Peyer's patch (tissue), 4 donors: ENCODE measurements at regions not wholly inside any gene's neighbourhood (a gene's known extent, or its start where the extent isn't known, plus 50 kb on each side); places are given as distances from the start of the nearest gene placed in this dataset.

Experiments used
- DNase-seq, 3 donors: peaks; one replicate each; pipeline ENCODE4 v3.0.0-alpha.2; 2017 to 2019
- H3K27ac ChIP-seq, 4 donors: fragments of 200-600 bp; sonication (generic); one replicate each; pipeline ENCODE4 v1.5.1; 2016 to 2019
- H3K27me3 ChIP-seq, 2 donors: fragments of 200-600 bp; sonication (generic); one replicate each; pipeline ENCODE4 v1.5.1; 2019
- H3K36me3 ChIP-seq, 3 donors: fragments of 200-600 bp; sonication (generic); one replicate each; pipeline ENCODE4 v1.5.1; 2016 to 2019
- H3K4me1 ChIP-seq, 4 donors: fragments of 200-600 bp; sonication (generic); one replicate each; pipeline ENCODE4 v1.5.1; 2016 to 2019
- H3K4me3 ChIP-seq, 4 donors: fragments of 200-600 bp; sonication (generic); 1 replicate in 3 of 4; 2 replicates in 1 of 4; pipeline ENCODE4 v1.5.1; 2016 to 2019; ENCODE audit warnings: mild to moderate bottlenecking in 1 of 4
- H3K9me3 ChIP-seq, 4 donors: fragments of 200-600 bp; sonication (generic); one replicate each; pipeline ENCODE4 v1.5.1; 2016 to 2019; ENCODE audit warnings: mild to moderate bottlenecking in 1 of 4
- POLR2A ChIP-seq, 2 donors: fragments of 450-650 bp; IDR thresholded peaks; one replicate each; pipeline ENCODE4 v1.5.1; 2017; ENCODE audit warnings: antibody characterized with exemption in 2 of 2, mild to moderate bottlenecking in 2 of 2, moderate library complexity in 2 of 2
- TF ChIP-seq, protein P1 (sequence below), 6 experiments: fragments of 450-650 bp in 4 of 6; fragments of 200-600 bp in 2 of 6; sonication (generic) in 1 of 6; IDR thresholded peaks; one replicate each; pipeline ENCODE4 v1.5.1; 2017 to 2019; ENCODE audit warnings: antibody characterized with exemption in 6 of 6, mild to moderate bottlenecking in 3 of 6, moderate library complexity in 1 of 6

DNA sequence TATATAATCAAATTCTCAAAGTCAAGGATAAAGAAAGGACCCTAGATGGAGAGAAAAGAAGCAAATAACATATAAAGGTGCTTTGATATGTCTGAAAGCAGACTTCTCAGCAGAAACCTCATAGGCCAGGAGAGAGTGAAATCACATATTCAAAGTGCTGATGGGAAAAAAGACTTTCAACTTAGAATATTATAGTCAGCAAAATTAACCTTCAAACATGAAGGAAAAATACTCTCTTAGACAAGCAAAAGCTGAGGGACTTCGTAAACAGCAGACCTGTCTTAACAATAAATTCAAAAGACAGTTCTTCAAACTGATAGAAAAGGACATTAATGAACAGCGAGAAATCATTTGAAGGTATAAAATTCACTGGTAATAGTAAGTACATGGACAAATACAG lies 107.2 kb upstream of the KCNH7 start:
- H3K36me3 ChIP-seq: no peaks in the 10 kb centered on the region
- DNase-seq: no peak
- no peak for TF ChIP-seq POLR2A (IDR thresholded peaks at IDR 0.05)
- TF ChIP-seq, protein P1, sequence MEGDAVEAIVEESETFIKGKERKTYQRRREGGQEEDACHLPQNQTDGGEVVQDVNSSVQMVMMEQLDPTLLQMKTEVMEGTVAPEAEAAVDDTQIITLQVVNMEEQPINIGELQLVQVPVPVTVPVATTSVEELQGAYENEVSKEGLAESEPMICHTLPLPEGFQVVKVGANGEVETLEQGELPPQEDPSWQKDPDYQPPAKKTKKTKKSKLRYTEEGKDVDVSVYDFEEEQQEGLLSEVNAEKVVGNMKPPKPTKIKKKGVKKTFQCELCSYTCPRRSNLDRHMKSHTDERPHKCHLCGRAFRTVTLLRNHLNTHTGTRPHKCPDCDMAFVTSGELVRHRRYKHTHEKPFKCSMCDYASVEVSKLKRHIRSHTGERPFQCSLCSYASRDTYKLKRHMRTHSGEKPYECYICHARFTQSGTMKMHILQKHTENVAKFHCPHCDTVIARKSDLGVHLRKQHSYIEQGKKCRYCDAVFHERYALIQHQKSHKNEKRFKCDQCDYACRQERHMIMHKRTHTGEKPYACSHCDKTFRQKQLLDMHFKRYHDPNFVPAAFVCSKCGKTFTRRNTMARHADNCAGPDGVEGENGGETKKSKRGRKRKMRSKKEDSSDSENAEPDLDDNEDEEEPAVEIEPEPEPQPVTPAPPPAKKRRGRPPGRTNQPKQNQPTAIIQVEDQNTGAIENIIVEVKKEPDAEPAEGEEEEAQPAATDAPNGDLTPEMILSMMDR (IDR thresholded peaks at IDR 0.05): no peak
- H3K4me1 ChIP-seq: no peaks in the 10 kb centered on the region
- H3K9me3 ChIP-seq: no peaks in the 10 kb centered on the region
- H3K4me3 ChIP-seq: no peak overlapping the region
- no peak overlapping the region for H3K27ac ChIP-seq
- H3K27me3 ChIP-seq: no peaks in the 10 kb centered on the region

DNA sequence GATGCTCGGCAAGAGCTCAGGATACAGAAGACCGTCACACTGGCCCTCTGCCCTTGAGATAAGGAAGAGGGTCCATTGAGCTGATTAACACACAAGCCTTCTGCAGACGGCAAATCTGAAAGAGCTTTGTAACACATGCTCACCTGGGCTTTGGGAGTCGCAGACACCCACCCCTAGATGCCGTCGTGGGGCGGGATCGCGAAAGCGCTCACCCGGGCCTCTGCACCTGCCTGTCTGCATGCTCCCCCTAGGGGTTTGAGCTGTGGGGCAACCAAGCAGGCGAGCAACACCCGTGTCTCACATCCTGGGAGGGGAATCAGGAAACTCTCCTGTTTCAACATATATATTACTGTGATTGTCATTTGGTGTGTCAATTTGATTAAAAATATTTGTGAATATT lies 99.8 kb upstream of the KCNH7 start:
- Histone ChIP-seq H3K9me3 (no peaks in the 10 kb centered on the region), H3K36me3 (no peaks in the 10 kb centered on the region), H3K4me1 (no peaks in the 10 kb centered on the region), H3K27me3 (no peaks in the 10 kb centered on the region), H3K27ac (no peak overlapping the region), H3K4me3 (no peak overlapping the region)
- DNase-seq: no peak
- no peak for TF ChIP-seq POLR2A (IDR thresholded peaks at IDR 0.05)
- TF ChIP-seq, protein P1 (IDR thresholded peaks at IDR 0.05): no peak

DNA sequence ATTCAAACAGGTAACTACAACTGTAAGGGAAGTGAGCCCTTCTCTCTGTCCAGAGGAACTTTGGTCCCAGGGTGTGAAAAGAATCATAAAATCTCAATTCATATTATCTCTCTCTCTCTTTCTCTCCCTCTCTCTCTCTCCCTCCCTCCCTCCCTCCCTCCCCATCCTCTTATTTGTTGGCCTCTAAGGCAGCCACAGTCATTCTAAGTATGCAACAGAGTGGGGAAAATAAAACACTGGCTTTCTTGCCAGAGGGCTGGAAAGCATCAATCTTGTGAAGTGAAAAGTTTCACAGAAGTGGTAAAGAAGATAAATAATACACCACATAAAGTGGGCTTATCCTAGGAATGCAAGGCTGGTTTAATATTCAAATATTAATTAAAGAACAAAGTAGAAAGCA lies 95.6 kb upstream of the KCNH7 start:
- no peaks in the 10 kb centered on the region for H3K9me3 ChIP-seq
- no peaks in the 10 kb centered on the region for H3K36me3 ChIP-seq
- no peak overlapping the region for H3K27ac ChIP-seq
- TF ChIP-seq POLR2A (IDR thresholded peaks at IDR 0.05): no peak
- TF ChIP-seq, protein P1 (IDR thresholded peaks at IDR 0.05): no peak
- no peak overlapping the region for H3K4me3 ChIP-seq
- H3K4me1 ChIP-seq: no peaks in the 10 kb centered on the region
- no peaks in the 10 kb centered on the region for H3K27me3 ChIP-seq
- DNase-seq: no peak

DNA sequence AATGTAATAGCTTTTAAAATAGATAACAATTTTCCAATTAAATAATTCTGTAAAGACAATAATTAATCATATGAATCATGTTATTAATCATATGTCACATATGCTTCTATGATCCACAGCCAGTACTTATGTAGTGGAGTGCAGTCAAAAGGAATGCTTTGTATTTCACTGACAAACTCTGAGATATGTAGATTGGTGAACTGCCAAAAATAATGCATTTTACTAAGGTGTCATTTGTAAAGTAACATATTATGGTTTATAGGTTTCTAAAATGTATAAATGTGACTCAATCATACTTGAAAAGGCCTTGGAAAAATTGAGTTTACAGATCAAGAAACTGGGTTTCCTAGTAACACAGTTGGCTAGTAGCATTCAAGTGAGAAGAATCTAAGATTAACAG lies 93.8 kb upstream of the KCNH7 start:
- DNase-seq: no peak
- Histone ChIP-seq H3K36me3 (no peaks in the 10 kb centered on the region), H3K27ac (no peak overlapping the region), H3K4me1 (no peaks in the 10 kb centered on the region), H3K27me3 (no peaks in the 10 kb centered on the region), H3K9me3 (no peaks in the 10 kb centered on the region), H3K4me3 (no peak overlapping the region)
- TF ChIP-seq, protein P1 (IDR thresholded peaks at IDR 0.05): no peak
- no peak for TF ChIP-seq POLR2A (IDR thresholded peaks at IDR 0.05)

DNA sequence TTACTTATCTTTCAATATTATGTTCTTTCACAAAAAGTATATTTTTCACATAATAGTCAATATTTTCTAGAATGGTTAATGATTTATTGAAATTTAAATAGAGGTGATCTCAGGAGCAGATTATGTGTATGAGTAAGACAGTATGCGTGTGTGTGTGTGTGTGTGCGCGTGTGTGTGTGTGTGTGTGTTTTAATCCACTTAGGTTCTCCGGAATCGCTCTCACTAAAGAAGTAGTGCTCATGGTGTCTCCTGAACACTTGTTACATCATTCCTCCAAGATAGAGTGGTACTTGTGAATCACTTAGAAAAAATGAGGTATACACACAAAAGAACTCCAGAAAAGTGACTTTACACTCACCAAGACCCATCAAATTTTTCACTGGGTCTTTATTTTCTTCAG lies 91.0 kb upstream of the KCNH7 start:
- Histone ChIP-seq H3K4me3 (no peak overlapping the region), H3K36me3 (no peaks in the 10 kb centered on the region), H3K4me1 (no peaks in the 10 kb centered on the region), H3K27me3 (no peaks in the 10 kb centered on the region), H3K27ac (no peak overlapping the region), H3K9me3 (no peaks in the 10 kb centered on the region)
- no peak for DNase-seq
- TF ChIP-seq, protein P1 (IDR thresholded peaks at IDR 0.05): no peak
- TF ChIP-seq POLR2A (IDR thresholded peaks at IDR 0.05): no peak

DNA sequence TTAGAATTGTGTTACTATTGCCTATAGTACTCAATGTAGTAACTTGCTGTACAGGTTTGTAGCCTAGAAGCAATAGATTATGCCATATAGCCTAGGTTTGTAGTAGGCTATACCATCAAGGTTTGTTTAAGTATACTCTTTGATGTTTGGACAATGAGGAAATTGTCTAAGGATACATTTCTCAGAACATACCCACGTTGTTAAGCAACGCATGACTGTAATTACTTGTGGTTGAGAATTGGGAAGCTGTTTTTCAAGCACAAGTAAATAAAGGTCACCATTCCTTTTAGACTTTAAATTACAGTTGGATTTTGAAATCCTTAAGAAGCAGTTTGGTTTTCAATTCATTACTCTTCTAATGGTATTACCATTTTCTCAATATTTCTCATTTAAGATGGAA lies 89.8 kb upstream of the KCNH7 start:
- Histone ChIP-seq H3K9me3 (no peaks in the 10 kb centered on the region), H3K27ac (no peak overlapping the region), H3K4me1 (no peaks in the 10 kb centered on the region), H3K4me3 (no peak overlapping the region), H3K36me3 (no peaks in the 10 kb centered on the region), H3K27me3 (no peaks in the 10 kb centered on the region)
- TF ChIP-seq, protein P1 (IDR thresholded peaks at IDR 0.05): no peak
- no peak for TF ChIP-seq POLR2A (IDR thresholded peaks at IDR 0.05)
- no peak for DNase-seq
